GM18909 (cell line): ENCODE measurements at regions not wholly inside any gene's neighbourhood (a gene's known extent, or its start where the extent isn't known, plus 50 kb on each side); places are given as distances from the start of the nearest gene placed in this dataset.
"Not testable (repeated sequence)": the region's sequence is repeated elsewhere in the genome, so short reads cannot be mapped to it uniquely, and the experiment has no call there.

Experiments
- ATAC-seq: cut with Tn5 transposase; IDR thresholded peaks from one replicate; pipeline ENCODE4 v1.9.1; 2021; ENCODE audit warnings: mild to moderate bottlenecking; ENCODE audit not compliant: unreplicated experiment, poor library complexity

- no peak for ATAC-seq
Measured at GRCh38 chr10:83476211-83476610, 663.1 kb upstream of the GHITM start.

- no peak for ATAC-seq
Measured at GRCh38 chr10:83489161-83489560, 650.1 kb upstream of the GHITM start.

GRCh38 chr10:83492004-83492403 is 647.3 kb upstream of the GHITM start:
- ATAC-seq = no peak

GRCh38 chr10:83512681-83513080 is 626.6 kb upstream of the GHITM start:
- ATAC-seq = no peak

- no peak for ATAC-seq
Measured at GRCh38 chr10:83515001-83515400, 624.3 kb upstream of the GHITM start.

- no peak for ATAC-seq
Measured at GRCh38 chr10:83516788-83517187, 622.5 kb upstream of the GHITM start.

GRCh38 chr10:83517456-83517855 is 621.9 kb upstream of the GHITM start:
- ATAC-seq = no peak

- ATAC-seq = no peak
Measured at GRCh38 chr10:83518779-83519178, 620.5 kb upstream of the GHITM start.

- not testable (repeated sequence) for ATAC-seq
Measured at GRCh38 chr10:83520386-83520785, 618.9 kb upstream of the GHITM start.

- no peak for ATAC-seq
Measured at GRCh38 chr10:83522456-83522855, 616.9 kb upstream of the GHITM start.

- no peak for ATAC-seq
Measured at GRCh38 chr10:83522881-83523386, 616.4 kb upstream of the GHITM start.

- ATAC-seq = no peak
Measured at GRCh38 chr10:83527934-83528333, 611.4 kb upstream of the GHITM start.

- ATAC-seq = peak; percentile 65
Measured at GRCh38 chr10:83533290-83533689, 606.0 kb upstream of the GHITM start.

- no peak for ATAC-seq
Measured at GRCh38 chr10:83536426-83536825, 602.9 kb upstream of the GHITM start.

- no peak for ATAC-seq
Measured at GRCh38 chr10:83538047-83538446, 601.3 kb upstream of the GHITM start.

- ATAC-seq = peak; percentile 64
Measured at GRCh38 chr10:83539528-83540308, 599.6 kb upstream of the GHITM start.

GRCh38 chr10:83541046-83541445 is 598.3 kb upstream of the GHITM start:
- no peak for ATAC-seq

- ATAC-seq = peak; percentile 60
Measured at GRCh38 chr10:83542774-83543411, 596.4 kb upstream of the GHITM start.

GRCh38 chr10:83543691-83544462 is 595.4 kb upstream of the GHITM start:
- no peak for ATAC-seq

GRCh38 chr10:83545901-83546391 is 593.4 kb upstream of the GHITM start:
- ATAC-seq = peak; percentile 35

GRCh38 chr10:83551190-83551589 is 588.1 kb upstream of the GHITM start:
- ATAC-seq = not testable (repeated sequence)
